Activated CD4-positive, alpha-beta T cell treated with anti-CD3 and anti-CD28 coated beads, Interleukin-2, amount 50 U/mL, for 1 hour (primary cell): ENCODE measurements at regions not wholly inside any gene's neighbourhood (a gene's known extent, or its start where the extent isn't known, plus 50 kb on each side); places are given as distances from the start of the nearest gene placed in this dataset.
"Not testable (repeated sequence)": the region's sequence is repeated elsewhere in the genome, so short reads cannot be mapped to it uniquely, and the experiment has no call there.

Source experiments
- DNase-seq: peaks from one replicate; pipeline ENCODE4 v3.0.0-alpha.2; 2020

DNA sequence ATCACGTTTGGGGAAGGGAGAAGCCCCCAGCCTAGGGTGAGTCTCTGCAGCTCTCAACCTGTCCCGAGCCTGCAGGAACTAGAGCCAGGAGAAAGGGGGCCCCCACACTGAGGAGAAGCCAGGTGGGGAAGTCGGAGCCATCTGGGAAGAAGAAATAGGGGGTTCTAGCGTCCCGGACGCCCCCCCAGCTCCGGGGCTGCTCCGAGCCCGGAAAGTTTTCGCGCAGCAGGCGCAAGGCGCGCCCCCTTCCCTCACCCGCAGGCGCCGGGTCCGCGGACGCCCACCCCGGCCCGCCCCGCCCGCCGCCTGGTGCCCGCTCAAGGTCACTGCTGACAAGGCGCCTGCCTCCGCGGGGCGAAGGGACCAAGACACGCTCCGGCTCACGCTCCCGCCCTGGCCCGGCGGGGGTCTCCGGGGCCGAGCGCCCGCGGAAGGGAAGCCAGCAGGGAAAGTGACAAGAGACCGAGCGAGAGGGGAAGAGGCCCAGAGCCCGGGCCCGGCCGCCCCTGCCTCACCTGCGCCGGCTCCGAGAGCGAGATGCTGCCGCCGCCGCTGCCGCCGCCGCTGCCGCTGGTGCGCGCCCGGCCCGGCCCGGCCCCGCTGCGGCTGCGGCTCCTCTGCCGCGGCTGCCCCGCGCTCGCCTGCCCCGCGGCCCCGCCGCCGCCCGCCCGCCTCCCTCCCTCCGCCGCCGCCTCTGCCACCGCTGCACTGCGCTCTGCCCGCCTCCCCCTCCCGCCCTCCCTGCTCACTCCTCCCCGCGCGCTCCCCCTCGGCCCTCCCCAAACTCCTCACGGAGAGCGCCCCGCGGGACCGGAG lies 108.4 kb upstream of the SLC6A11 start:
- DNase-seq: no peak

DNA sequence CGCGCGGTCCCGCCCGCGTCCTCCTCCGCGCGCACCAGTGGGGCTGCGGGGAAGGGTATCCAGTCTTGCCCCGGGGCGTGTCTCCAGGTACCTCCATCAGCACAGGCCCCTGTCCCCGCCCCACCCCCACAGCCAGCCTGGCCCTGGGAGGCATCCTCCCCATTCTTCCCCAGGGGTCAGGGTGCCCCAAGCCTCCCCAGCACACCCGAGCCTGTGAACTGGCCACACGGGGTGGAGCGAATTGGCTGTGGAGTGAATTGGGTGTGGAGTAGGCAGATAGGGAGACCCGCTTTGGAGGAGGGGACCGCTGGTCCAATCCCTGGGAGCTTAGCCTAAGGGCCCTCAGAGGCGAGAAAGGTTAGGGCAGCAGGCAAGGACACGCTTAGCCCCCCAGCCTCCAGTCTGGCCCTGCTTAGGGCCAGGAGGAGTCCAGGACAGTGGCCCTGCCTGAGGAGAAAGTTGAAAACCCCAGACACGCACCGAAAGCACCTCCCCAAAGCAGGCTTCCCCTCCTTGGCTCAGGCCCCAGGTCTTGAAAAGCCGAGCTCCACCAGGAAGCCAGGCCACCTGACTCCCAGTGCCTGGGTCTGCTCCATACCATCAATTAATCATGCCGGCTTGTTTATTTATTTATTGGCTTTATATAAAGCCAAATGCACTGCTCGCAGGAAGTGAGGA lies 107.7 kb upstream of the SLC6A11 start:
- DNase-seq: no peak

DNA sequence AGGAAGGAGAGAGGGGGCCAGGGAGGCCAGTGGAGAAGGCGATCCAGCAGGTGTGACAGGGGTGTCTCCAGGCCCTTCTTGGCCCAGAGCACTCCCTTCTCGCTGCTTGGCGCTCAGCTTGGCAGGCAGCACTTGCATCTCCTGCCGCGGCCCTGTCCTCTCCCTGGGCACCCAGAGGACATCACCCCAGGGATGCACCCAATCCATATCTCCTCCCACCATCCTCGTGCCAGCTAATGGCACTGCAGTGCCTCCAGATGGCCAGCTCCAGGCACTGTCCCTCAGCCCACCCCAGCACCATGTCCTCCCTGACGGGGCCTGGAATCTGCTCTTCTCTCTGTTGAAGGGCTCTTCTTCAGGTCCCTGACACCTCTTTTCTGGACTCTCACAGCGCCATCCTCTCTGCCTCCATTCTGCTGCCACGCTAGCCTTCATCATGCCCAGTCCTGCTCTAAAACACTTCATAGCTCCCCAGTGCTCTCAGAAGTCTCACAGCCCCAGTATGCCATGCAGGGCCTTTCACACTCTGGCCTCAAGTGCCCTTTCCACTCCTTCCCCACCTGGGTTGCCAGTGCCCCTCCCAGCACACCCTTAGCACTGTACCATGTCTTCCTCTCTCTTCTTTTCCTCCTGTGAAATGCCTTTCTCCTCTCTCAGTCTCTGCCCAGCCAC lies 106.8 kb upstream of the SLC6A11 start:
- no peak for DNase-seq

DNA sequence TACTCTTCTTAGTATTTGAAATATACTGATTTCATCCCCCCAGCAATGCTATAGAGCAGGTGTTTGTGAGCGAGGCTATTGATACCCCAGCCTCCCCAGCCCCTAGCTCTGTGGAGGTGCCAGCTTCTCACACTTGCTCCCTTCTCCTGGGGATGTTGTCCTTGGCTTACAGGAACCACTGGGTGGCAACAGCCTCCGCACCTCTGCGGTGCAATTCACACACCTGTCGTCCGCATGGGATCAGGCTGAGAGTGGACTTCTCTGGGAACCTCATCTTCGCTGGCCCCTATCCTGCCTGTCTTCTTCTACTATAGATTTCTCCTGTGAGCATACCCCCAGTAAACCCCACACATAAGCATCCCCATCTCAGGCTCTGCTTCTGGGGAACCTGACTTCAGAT lies 103.9 kb upstream of the SLC6A11 start:
- no peak for DNase-seq

DNA sequence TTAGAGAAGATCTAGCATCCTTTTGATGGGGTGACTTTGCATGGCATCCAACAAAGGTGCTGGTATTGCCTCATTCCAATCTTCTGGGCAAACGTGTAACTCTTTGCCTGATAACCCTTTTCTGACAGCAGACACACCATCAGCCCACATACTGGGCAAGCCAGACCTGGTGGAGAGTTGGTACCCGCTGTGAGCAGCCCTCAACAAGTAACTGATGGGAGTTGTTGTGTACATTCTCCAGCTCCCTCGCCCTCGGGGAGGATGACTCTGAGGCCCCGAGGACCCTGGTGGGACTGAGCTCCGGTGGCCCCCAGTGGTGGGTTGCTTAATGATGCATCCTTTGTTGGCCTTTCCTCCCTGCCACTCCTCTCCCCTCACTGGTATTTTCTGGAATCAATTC lies 102.4 kb upstream of the SLC6A11 start:
- no peak for DNase-seq

DNA sequence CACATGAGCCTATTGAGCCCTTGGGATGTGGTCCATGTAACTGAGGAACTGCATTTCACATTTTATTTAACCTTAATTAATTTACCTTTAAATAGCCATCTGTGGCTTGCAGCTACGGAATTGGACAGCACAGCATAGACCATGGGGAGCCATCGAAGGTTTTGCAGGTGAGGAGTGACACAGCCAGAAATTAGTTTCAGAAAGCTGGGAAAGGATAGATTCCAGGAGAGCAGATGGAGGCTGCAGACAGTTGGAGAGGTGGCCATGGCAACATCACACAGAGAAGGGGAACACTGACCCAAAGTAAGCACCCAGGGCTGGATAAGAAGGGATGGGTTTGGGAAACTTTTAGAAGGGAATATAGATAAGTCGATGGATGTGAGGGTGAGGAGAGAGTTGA lies 100.1 kb upstream of the SLC6A11 start:
- no peak for DNase-seq

DNA sequence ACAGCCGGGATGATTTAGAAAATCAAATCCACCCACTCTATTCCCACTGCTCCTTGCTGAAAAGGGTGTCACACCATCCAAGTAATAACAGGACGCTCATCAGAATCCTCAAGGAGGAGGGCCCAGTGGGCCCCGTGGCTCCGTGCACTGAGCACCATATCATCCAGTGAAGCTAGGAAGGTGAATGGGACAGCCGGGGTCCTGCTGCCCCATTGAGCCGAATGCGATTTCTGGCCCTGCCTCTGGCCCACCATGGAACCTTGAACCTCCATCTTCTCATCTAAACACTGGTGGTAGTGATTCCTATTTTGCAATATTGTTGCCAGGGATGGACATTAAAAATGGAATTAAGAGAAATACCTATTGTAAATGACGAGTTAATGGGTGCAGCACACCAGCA lies 99.1 kb upstream of the SLC6A11 start:
- no peak for DNase-seq

DNA sequence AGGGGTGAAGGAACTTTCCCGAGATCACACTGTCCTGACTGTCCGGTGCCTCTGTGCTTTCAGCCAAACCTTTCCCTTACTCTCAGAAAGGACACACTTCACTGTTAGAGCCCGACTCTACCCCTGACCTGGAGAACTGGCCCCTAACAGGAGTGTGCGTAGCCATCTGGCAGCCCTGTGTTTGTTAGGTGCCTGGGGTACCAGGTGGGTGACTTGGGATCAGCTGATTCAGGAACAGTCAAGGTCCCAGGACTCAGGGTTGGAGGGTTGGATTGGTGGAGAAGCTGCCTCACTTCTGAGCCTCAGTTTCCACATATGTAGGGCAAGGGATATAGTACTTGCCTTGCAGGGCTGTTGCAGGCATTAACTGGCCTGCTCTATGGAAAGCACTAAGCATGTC lies 98.3 kb upstream of the SLC6A11 start:
- no peak for DNase-seq

DNA sequence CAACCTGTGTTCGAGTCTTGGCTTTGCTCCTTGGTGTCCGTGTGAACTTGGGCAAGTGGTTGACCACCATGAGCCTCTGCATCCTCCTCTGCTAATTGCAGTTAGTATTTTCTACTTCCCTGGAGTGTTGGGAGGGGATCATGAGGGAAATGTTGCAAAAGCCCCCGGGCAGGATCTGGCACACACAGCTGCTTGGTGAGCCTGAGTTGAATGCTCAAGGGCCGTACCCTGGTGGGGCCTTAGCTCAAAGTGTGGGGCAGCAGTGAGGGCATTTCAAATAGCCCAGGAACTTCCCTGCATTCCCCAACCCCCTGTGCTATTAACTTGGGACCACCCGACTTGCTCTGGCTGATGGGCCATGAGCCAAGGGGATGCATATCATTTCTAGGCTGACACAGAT lies 94.9 kb upstream of the SLC6A11 start:
- DNase-seq: no peak

DNA sequence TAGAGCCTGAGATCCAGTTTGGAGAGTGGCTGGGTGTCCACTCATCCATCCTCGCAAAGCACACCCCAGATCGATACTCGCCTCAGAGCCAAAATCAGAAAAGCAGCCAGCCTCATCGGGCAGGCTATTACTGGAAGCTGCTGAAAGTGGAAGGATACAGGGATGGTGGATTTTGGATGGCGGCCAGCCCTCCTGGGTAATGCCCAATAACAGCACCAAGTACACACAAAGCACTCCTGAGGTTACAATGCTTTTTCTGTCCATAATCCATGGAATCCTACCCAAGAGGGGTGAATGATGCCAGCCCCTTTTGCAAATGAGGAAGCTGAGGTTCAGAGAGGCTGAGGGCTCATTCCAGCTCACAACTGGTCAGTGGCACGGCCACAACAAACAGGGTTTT lies 93.1 kb upstream of the SLC6A11 start:
- DNase-seq: no peak

DNA sequence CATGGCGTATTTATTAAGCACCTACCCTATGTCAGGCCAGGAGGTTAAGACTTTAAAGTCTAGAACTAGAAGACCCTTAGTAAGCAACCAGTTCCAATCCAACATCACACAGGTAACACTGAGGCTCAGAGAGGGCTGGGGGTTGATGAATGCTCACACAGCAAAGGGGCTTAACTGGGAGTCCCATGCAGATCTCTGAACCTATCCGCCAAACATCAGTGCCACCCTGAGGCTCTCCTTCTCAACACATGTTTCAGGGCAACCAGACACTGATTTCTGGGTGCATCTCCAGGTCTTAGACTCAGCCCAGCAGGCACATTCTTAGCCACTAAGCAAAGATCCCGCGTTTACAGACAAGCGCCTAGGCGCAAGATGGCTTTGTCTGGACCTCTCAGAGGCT lies 92.0 kb upstream of the SLC6A11 start:
- DNase-seq: no peak

DNA sequence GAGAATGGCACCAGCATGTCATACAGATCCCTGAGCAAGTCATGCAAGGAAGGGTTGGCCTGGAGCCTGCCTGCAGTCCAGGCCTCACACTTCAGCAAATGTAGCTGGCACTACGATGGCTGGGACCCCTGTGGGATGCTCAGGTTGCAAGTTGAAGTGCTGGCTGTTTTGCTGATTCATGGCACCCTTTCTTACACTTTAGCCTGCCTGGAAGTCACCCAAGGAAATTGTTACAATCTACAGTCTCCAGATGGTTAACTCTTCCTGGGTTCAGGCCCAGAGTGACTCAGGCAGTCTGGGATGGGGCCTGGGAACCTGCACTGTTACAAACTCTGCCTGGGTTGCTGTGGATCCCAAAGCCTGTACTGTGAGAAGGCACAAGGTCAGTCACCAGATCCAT lies 91.0 kb upstream of the SLC6A11 start:
- no peak for DNase-seq

DNA sequence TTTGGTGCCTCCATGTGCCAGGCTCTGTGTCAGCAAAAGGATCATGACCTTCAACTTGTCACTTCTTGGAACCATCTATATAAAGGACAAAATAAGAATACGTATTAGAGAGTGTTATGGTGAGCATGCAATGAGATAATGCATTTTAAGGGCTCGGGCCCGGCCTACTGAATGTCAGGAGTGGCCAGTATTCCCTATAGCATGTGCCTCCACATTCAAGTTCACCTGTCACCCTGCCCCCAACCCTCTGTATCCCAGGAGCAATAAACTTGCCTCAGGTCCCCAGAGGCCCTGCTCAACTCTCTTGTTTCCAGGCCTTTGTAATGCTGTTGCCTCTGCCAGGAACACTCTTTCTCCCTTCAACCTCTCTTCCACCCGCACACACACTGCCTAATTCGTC lies 90.2 kb upstream of the SLC6A11 start:
- DNase-seq: no peak

DNA sequence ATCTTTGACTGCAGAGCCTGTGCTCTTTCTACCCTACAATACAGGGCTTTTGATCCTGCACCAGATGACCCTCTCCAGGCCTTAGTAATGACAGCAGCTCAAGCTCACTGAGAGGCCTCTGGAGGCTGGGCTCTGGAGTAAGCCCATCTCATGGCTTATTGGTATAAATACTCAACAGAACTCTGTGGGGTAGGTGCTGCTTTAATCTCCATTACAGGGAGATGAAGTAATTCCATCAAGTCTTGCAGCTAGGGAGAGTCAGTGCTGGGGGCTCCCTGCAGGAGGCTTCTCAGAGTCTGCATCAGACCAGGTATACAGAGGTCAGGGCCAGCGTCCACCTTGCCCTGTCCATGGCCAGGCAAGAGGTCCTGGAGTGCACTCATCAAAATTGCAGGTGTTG lies 89.2 kb upstream of the SLC6A11 start:
- no peak for DNase-seq

DNA sequence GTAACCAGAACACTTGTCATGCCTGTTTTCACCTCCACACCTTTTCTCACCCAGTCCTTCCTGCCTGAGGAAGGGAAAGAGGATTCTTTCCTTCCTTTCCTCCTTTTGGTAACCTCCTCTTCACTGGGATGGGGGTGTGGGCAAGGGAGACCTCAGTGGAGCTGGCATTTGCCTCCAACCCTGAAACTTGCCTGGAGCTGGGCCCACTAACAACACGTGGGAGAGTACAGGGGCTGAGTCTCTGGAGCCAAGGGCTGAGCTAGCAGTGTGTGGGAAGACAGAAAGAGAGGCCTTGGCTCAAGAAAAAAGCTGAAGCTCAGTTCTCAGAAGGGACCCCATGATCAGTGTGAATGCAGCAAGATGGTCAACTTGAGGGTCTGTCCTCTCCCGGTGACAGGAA lies 86.6 kb upstream of the SLC6A11 start:
- DNase-seq: no peak

DNA sequence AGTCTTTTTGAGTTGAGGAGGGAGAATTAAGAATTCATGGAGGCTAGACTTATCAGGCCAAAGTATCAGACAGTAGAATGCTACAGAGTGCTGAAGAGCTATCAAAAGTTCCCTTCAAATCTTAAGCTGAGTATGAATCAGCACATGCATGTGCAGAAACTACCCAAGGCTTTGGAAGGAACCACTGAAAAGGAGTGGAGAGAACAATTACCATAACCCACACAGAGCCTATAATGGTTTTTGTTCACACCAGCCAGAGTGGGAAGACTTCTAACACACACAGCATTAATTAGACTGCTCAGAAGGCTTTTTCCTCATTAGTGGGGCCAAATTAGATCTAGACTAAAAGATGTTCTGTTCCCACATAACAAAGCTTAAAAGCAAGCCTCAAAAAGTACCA lies 83.7 kb upstream of the SLC6A11 start:
- DNase-seq: no peak

DNA sequence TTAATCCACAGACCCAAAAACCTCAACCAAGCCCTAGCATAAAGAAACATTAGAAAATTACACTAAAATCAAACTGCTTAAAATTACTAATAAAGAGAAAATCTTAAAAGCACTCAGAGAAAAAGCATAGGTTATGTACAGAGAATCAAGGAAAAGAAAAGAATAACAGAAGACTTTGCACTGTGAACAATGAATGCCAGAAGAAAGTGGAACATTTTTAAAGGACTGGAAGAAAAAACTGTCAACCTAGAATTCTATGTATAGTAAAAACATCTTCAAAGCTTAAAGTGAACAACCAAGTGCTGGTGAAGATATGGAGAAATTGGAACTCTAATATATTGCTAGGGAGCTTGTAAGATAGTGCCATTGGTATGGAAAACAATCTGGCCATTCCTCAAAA lies 82.7 kb upstream of the SLC6A11 start:
- DNase-seq: no peak

DNA sequence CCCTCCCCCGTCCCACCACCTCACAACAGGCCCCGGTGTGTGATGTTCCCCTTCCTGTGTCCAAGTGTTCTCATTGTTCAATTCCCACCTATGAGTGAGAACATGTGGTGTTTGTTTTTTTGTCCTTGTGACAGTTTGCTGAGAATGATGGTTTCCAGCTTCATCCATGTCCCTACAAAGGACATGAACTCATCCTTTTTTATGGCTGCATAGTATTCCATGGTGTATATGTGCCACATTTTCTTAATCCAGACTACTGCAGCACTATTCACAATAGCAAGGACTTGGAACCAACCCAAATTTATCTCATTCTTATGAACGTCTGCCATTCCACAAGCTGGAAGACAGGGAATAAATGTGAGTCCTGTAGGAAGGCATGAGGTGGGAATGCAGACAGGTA lies 79.6 kb upstream of the SLC6A11 start:
- DNase-seq: not testable (repeated sequence)

DNA sequence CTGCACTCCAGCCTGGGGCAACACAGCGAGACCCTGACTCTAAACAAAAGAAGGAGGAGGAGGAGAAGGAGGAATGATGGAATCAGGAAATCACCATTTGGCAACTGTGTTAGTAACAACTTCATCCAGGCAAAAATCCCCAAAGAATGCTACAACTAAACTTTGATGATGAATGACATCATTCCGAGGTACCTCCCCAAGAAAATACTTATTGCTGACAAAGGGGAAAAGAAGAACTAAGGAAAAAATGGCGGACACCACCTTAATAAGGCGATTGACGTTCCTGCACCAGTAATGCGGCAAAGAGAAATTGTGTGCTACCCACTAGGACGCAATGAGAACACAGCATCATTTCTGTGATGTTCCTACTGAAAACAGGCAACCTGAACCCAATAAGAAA lies 78.2 kb upstream of the SLC6A11 start:
- no peak for DNase-seq

DNA sequence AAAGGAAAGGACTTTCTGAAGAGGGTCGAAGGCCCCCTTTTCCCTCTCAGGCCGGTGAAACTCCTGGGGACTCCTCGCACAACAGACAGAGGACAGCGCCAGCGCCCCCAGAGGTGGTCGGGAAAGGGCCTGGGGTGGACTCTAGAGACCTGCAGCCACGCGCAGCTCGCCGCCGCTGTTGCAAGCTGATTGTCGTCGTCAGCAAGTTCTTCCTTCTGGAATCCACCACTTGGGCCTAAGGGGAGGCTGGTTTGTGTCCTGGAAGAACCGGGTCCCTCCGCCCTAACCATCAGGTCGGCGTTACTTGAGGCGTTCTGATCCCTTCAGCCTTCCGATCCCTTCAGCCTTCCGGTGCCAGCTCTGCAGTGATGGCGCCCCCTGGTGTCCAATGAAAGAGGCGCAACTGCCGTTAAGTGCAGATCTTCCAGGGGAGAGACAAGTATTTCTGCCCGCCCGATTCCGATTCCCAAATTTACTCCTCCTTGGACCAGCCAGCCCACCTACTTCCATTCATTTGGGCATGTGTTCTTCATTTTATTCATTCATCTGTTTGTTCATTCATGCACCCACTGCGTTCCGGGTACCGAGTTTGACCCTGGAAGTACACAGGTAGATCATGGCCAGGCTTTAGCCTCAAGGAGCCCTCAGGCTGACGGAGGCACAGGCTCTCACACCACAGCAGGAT lies 77.2 kb upstream of the SLC6A11 start:
- DNase-seq: peak; percentile 72

DNA sequence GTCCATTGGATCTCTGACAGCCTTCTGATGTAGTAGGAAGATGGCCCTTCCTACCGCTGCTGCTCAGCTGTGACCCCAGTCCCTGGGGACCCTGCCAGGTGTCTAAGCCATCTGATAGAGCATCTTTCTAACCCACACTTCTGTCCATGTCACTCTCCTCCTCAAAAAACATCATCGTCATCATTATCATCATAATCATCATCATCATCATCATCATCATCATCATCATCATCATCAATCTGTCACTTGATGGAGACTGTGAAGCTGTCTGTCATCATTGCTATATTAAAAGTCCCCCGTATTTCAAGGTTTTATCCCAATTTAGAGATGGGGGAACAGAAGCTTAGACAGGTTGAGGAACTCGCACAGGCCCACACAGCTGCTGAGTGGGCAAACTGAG lies 75.1 kb upstream of the SLC6A11 start:
- no peak for DNase-seq

DNA sequence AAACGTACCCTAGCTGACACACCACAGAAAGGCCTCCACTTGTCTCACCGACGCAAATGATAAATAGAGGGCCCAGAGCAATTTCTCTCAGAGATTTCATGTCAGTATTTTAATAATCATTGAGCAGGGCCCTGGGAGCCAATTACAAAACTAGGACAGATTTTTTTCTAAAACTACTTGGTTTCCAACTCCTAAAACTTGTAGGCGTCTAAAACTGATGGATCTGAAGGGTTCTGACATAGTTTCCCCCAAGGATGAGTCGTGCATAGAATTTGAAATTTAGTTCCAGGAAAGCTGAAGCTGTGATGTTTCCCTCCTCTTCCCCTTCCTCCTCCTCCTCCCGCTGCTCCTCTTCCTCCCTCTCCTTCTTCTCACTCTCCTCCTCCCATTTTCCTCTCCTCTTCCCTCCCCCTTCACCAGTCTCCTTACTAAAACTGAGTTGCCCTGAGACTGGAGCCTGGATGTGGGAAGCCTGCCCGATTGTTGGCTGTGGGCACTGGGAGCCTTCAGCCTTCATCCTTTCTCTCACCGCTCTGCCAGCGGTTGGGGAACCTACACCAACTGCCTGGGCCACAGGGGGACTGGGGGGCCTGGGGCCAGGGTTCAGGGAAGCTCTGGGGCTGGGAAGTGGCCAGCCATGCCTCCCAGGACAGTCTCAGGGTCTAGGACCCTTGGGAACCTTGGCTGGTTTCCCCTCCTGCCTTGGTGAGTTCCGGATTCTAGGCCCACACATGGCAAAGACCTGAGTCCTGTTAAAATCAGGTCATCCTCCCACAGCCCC lies 73.9 kb upstream of the SLC6A11 start:
- no peak for DNase-seq
